GM13977 (cell line): ENCODE measurements at regions not wholly inside any gene's neighbourhood (a gene's known extent, or its start where the extent isn't known, plus 50 kb on each side); places are given as distances from the start of the nearest gene placed in this dataset.

Source experiments
- DNase-seq: peaks from one replicate; pipeline ENCODE4 v3.0.0; 2012; ENCODE audit warnings: low spot score
- CTCF ChIP-seq: IDR thresholded peaks from 2 replicates; pipeline ENCODE4 v1.5.1; 2012; ENCODE audit warnings: mild to moderate bottlenecking, control low read depth; ENCODE audit not compliant: insufficient read depth; ENCODE audit errors: extremely low read depth, missing control alignments
- in situ Hi-C: fragments of 300-500 bp; cut with MboI; formaldehyde crosslinking; loops from one replicate; pipeline ENCODE4 v1.12.0; 2022; ENCODE audit warnings: low sequenced_read_pairs, low pct_unique_long_range_greater_than_20kb, mixed read lengths, inconsistent platforms; ENCODE audit not compliant: unreplicated experiment

- in situ Hi-C loops: no loop called here
- no peak for TF ChIP-seq CTCF
These were observed 464.1 kb downstream of the PLCL1 start for GRCh38 chr2:198268519-198268918.

GRCh38 chr2:198259496-198259895 is 455.1 kb downstream of the PLCL1 start:
- in situ Hi-C loops: no loop called here
- no peak for DNase-seq
- TF ChIP-seq CTCF: no peak

More at GRCh38 chr2:198268519-198268918, 464.1 kb downstream of the PLCL1 start:
- DNase-seq: no peak

GRCh38 chr2:198254536-198255090 is 450.2 kb downstream of the PLCL1 start:
- no peak for TF ChIP-seq CTCF
- no peak for DNase-seq
- in situ Hi-C loops: no loop called here

GRCh38 chr2:198253995-198254394 is 449.6 kb downstream of the PLCL1 start:
- in situ Hi-C loops: no loop called here
- TF ChIP-seq CTCF: no peak
- DNase-seq: no peak

GRCh38 chr2:198252472-198252871 is 448.1 kb downstream of the PLCL1 start:
- in situ Hi-C loops: no loop called here
- no peak for DNase-seq
- no peak for TF ChIP-seq CTCF

GRCh38 chr2:198242093-198242492 is 437.7 kb downstream of the PLCL1 start:
- in situ Hi-C loops: no loop called here
- TF ChIP-seq CTCF: no peak

GRCh38 chr2:198238429-198238828 is 434.0 kb downstream of the PLCL1 start:
- no peak for TF ChIP-seq CTCF
- no peak for DNase-seq
- in situ Hi-C loops: no loop called here

More at GRCh38 chr2:198242093-198242492, 437.7 kb downstream of the PLCL1 start:
- no peak for DNase-seq
